ENCODE measurements at regions not wholly inside any gene's neighbourhood (a gene's known extent, or its start where the extent isn't known, plus 50 kb on each side); places are given as distances from the start of the nearest gene placed in this dataset.

DNA sequence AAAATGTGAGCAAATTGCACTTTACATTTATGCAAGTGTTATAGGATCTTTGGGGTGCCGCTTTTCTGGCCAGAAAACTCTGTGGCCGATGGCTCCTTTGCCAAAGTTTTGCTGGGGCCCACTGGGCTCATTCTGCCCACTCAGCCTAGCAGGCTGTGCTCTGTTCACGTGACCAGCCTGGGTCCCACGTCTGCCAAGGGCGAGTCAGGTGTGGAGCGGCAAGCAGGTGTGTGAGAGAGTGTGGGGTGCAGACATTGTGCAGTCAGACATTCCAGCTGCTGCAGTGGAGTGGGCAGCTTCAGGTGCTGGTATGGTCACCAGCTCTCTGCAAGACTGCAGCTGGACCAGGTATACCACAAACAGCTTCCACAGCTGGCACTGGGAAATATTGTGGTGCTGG is 2305.7 kb downstream of the PCDH9 start (continued):
- TF ChIP-seq IKZF2 (IDR thresholded peaks at IDR 0.05) (no peak), POLR2A (IDR thresholded peaks at IDR 0.05; ENCODE audit: low read depth, low read length) (no peak), PAX5 (IDR thresholded peaks at IDR 0.05; ENCODE audit: borderline replicate concordance, low read depth, low read length) (no peak), EZH2 (IDR thresholded peaks at IDR 0.05; ENCODE audit: borderline replicate concordance, control insufficient read depth, low read depth, low read length) (no peak), HDAC6 (IDR thresholded peaks at IDR 0.05; ENCODE audit: unreplicated experiment) (no peak), TCF12 (IDR thresholded peaks at IDR 0.05; ENCODE audit: low read depth, low read length) (no peak), TAF1 (IDR thresholded peaks at IDR 0.05; ENCODE audit: borderline replicate concordance, low read depth, low read length) (no peak), CBX3 (IDR thresholded peaks at IDR 0.05; ENCODE audit: borderline replicate concordance, low read depth) (no peak)

DNA sequence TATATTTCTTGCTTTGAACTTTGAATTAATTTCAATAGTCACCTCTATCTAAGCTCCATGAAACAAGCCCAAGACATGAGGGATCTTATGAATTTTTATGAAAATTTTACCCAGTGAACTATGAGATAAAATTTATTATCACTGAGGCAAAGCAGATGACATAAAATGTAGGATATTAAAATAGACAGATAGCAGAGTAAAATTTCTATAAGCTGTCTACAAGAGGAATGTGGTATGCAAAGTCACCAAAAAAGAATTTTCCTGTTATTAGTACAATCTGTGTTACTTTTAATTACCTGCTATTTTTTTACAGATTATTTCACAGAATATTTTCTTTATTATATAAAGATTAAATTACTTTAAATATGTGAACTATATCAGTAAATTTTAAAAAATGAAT is 2312.6 kb downstream of the PCDH9 start:
- CTCF ChIA-PET = no interaction called here
- H3K36me3 ChIP-seq (ENCODE audit: control insufficient read depth in 2 of 2, insufficient read depth in 2 of 2, low read length in 1 of 2) = no peaks in the 10 kb centered on the region
- no peak overlapping the region for H3K4me3 ChIP-seq
- no peak overlapping the region for H2AFZ ChIP-seq (ENCODE audit: control insufficient read depth, low read depth, low read length)
- RAD21 ChIA-PET (ENCODE audit: unreplicated experiment) = no interaction called here
- DNase-seq (ENCODE audit: low read depth, low spot score) (no peak), ATAC-seq (no peak), FAIRE-seq (no peak)
- intact Hi-C loops (cut with micrococcal nuclease; ENCODE audit: unreplicated experiment) = no loop called here
- H4K20me1 ChIP-seq (ENCODE audit: control insufficient read depth, insufficient read depth) = no peaks in the 10 kb centered on the region
- no peaks in the 10 kb centered on the region for H3K4me1 ChIP-seq (ENCODE audit: control insufficient read depth, insufficient read depth, low read length)
- H3K79me2 ChIP-seq (ENCODE audit: control insufficient read depth, insufficient read depth, low read length) = no peaks in the 10 kb centered on the region
- POLR2A ChIA-PET = no interaction called here
- H3K9ac ChIP-seq (ENCODE audit: control insufficient read depth, insufficient read depth, low read length) = no peak overlapping the region
- H3K27me3 ChIP-seq (replicated peaks in 1 of 2; ENCODE audit: control insufficient read depth in 2 of 2, insufficient read depth in 2 of 2, low read length in 1 of 2) = no peaks in the 10 kb centered on the region
- SMC1A ChIA-PET (ENCODE audit: uncharacterized antibody, unreplicated experiment) = interaction anchor here (1.3 kb wide), 1 partner anchor 11 kb away, joined by 6 read pairs; no protein-coding TSS in a partner anchor
- H3K4me2 ChIP-seq (ENCODE audit: control insufficient read depth, insufficient read depth) = no peak overlapping the region
- no peaks in the 10 kb centered on the region; the same call in 1 of the 3 replicates for H3K9me3 ChIP-seq (replicated peaks; ENCODE audit: control insufficient read depth, insufficient read depth, low read length)
- in situ Hi-C loops (cut with MboI) = no loop called here
- TF ChIP-seq, protein P1, sequence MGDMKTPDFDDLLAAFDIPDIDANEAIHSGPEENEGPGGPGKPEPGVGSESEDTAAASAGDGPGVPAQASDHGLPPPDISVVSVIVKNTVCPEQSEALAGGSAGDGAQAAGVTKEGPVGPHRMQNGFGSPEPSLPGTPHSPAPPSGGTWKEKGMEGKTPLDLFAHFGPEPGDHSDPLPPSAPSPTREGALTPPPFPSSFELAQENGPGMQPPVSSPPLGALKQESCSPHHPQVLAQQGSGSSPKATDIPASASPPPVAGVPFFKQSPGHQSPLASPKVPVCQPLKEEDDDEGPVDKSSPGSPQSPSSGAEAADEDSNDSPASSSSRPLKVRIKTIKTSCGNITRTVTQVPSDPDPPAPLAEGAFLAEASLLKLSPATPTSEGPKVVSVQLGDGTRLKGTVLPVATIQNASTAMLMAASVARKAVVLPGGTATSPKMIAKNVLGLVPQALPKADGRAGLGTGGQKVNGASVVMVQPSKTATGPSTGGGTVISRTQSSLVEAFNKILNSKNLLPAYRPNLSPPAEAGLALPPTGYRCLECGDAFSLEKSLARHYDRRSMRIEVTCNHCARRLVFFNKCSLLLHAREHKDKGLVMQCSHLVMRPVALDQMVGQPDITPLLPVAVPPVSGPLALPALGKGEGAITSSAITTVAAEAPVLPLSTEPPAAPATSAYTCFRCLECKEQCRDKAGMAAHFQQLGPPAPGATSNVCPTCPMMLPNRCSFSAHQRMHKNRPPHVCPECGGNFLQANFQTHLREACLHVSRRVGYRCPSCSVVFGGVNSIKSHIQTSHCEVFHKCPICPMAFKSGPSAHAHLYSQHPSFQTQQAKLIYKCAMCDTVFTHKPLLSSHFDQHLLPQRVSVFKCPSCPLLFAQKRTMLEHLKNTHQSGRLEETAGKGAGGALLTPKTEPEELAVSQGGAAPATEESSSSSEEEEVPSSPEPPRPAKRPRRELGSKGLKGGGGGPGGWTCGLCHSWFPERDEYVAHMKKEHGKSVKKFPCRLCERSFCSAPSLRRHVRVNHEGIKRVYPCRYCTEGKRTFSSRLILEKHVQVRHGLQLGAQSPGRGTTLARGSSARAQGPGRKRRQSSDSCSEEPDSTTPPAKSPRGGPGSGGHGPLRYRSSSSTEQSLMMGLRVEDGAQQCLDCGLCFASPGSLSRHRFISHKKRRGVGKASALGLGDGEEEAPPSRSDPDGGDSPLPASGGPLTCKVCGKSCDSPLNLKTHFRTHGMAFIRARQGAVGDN (IDR thresholded peaks at IDR 0.05) = no peak
- TF ChIP-seq TAF1 (IDR thresholded peaks at IDR 0.05; ENCODE audit: borderline replicate concordance, low read depth, low read length) = no peak
- no peak for TF ChIP-seq ZSCAN29 (IDR thresholded peaks at IDR 0.05)
- no peak for TF ChIP-seq NRF1 (conservative IDR thresholded peaks at IDR 0.05; ENCODE audit: low read depth, low read length)
- TF ChIP-seq RFX5 (IDR thresholded peaks at IDR 0.05; ENCODE audit: low read depth, low read length) = no peak
- no peak for TF ChIP-seq CHD2 (IDR thresholded peaks at IDR 0.05; ENCODE audit: borderline replicate concordance, low read depth, low read length)
- TF ChIP-seq RAD51 (IDR thresholded peaks at IDR 0.05) = no peak
- no peak for TF ChIP-seq NBN (IDR thresholded peaks at IDR 0.05)
- no peak for TF ChIP-seq IRF4 (IDR thresholded peaks at IDR 0.05; ENCODE audit: low read depth, low read length)
- no peak for TF ChIP-seq CBX5 (IDR thresholded peaks at IDR 0.05; ENCODE audit: low read depth)
- TF ChIP-seq GATAD2B (conservative IDR thresholded peaks at IDR 0.05; ENCODE audit: low read depth) = no peak
- no peak for TF ChIP-seq EED (IDR thresholded peaks at IDR 0.05; ENCODE audit: low read depth)
- TF ChIP-seq SMARCA5 (IDR thresholded peaks at IDR 0.05) = no peak
- no peak for TF ChIP-seq NFXL1 (IDR thresholded peaks at IDR 0.05; ENCODE audit: borderline replicate concordance)
- no TSS peak for BruUV-seq (replicated peaks)
- H3K27ac ChIP-seq (ENCODE audit: control insufficient read depth, insufficient read depth) = no peak overlapping the region
